IMR-90 (cell line): ENCODE measurements at regions not wholly inside any gene's neighbourhood (a gene's known extent, or its start where the extent isn't known, plus 50 kb on each side); places are given as distances from the start of the nearest gene placed in this dataset.

Experiments used
- ATAC-seq: fragments of 200-7000 bp; cut with Tn5 transposase; 2 replicates; pipeline ENCODE4 v1.9.1; 2020; ENCODE audit warnings: low read depth, mild to moderate bottlenecking, moderate library complexity
- BruUV-seq: library from RNA; stranded (reverse); fragments of 400-500 nt; replicated peaks from 2 replicates; lab custom pipeline; 2021; lab: Mats Ljungman, UMichigan
- CTCF ChIA-PET: fragments of 300-600 bp; formaldehyde crosslinking; extraction: SDS; loops from one replicate; lab custom pipeline; 2021; ENCODE audit warnings: antibody characterized with exemption; lab: Yijun Ruan, JAX
- POLR2A ChIA-PET: fragments of 300-600 bp; sonication (Branson Sonifier 250); formaldehyde crosslinking; loops from one replicate; lab custom pipeline; 2022; ENCODE audit warnings: antibody characterized with exemption; ENCODE audit not compliant: unreplicated experiment; lab: Charles Lee
- DNase-seq: peaks from one replicate; pipeline ENCODE4 v3.0.0; 2013
- H2AFZ ChIP-seq: replicated peaks from 2 replicates; pipeline ENCODE3; 2013; ENCODE audit warnings: low read length, mild to moderate bottlenecking; ENCODE audit not compliant: poor library complexity
- H2AK5ac ChIP-seq: 2 replicates; pipeline ENCODE4 v1.6.1; 2013; ENCODE audit warnings: low read depth, low read length, inconsistent platforms
- H2AK9ac ChIP-seq: replicated peaks from 2 replicates; pipeline ENCODE3; 2013; ENCODE audit warnings: mild to moderate bottlenecking, low read depth, low read length, moderate library complexity; ENCODE audit not compliant: poor library complexity
- H2BK120ac ChIP-seq: 2 replicates; pipeline ENCODE4 v1.6.1; 2013; ENCODE audit warnings: low read depth, low read length, inconsistent platforms
- H2BK15ac ChIP-seq: 3 replicates; pipeline ENCODE4 v1.6.1; 2013; ENCODE audit warnings: low read depth, low read length, inconsistent platforms
- H2BK20ac ChIP-seq: 2 replicates; pipeline ENCODE4 v1.6.1; 2013; ENCODE audit warnings: low read depth, mild to moderate bottlenecking, inconsistent platforms, low read length, moderate library complexity
- H2BK5ac ChIP-seq: 2 replicates; pipeline ENCODE4 v1.6.1; 2013; ENCODE audit warnings: mild to moderate bottlenecking, low read depth, low read length, inconsistent platforms; ENCODE audit not compliant: poor library complexity, severe bottlenecking
- H3K14ac ChIP-seq: replicated peaks from 2 replicates; pipeline ENCODE4 v1.6.1; 2013; ENCODE audit warnings: low read depth, low read length, inconsistent platforms
- H3K18ac ChIP-seq: 2 replicates; pipeline ENCODE4 v1.6.1; 2013; ENCODE audit warnings: low read depth, low read length, control low read depth
- H3K23ac ChIP-seq: 2 replicates; pipeline ENCODE4 v1.6.1; 2013; ENCODE audit warnings: low read depth, low read length, inconsistent platforms
- H3K27ac ChIP-seq: 2 replicates; pipeline ENCODE4 v1.5.1; 2013; ENCODE audit warnings: mild to moderate bottlenecking, control low read depth, low read length; ENCODE audit not compliant: insufficient read depth
- H3K27me3 ChIP-seq: 2 replicates; pipeline ENCODE4 v1.6.1; 2013; ENCODE audit warnings: low read length; ENCODE audit not compliant: control insufficient read depth, insufficient read depth
- H3K36me3 ChIP-seq: 2 replicates; pipeline ENCODE4 v1.6.1; 2013; ENCODE audit warnings: low read length, mixed read lengths; ENCODE audit not compliant: control insufficient read depth, insufficient read depth
- H3K4ac ChIP-seq: 2 replicates; pipeline ENCODE4 v1.6.1; 2013; ENCODE audit warnings: low read depth, low read length, inconsistent platforms
- H3K4me1 ChIP-seq: 2 replicates; pipeline ENCODE4 v1.6.1; 2013; ENCODE audit warnings: low read length, mixed read lengths; ENCODE audit not compliant: control insufficient read depth, insufficient read depth
- H3K4me2 ChIP-seq: 2 replicates; pipeline ENCODE4 v1.6.1; 2013; ENCODE audit warnings: low read depth, mild to moderate bottlenecking, control low read depth, low read length, moderate library complexity
- H3K4me3 ChIP-seq: 2 replicates; pipeline ENCODE4 v1.5.1; 2013; ENCODE audit warnings: low read depth, mild to moderate bottlenecking, control low read depth, low read length, moderate library complexity; ENCODE audit not compliant: insufficient read depth
- H3K56ac ChIP-seq: 2 replicates; pipeline ENCODE4 v1.6.1; 2013; ENCODE audit warnings: low read length, inconsistent platforms; ENCODE audit not compliant: insufficient read depth; ENCODE audit errors: extremely low read depth
- H3K79me1 ChIP-seq, 2 experiments: 2 replicates each; pipeline ENCODE4 v1.6.1; 2013; ENCODE audit warnings: low read length in 2 of 2, inconsistent platforms in 1 of 2, low read depth in 1 of 2
- H3K9ac ChIP-seq: 2 replicates; pipeline ENCODE4 v1.6.1; 2013; ENCODE audit warnings: low read depth, low read length, control low read depth
- H3K9me1 ChIP-seq: 2 replicates; pipeline ENCODE4 v1.6.1; 2013; ENCODE audit warnings: low read length, inconsistent platforms; ENCODE audit not compliant: insufficient read depth
- H3K9me3 ChIP-seq: 2 replicates; pipeline ENCODE4 v1.6.1; 2013; ENCODE audit warnings: low read length; ENCODE audit not compliant: control insufficient read depth, insufficient read depth
- H4K20me1 ChIP-seq: 2 replicates; pipeline ENCODE4 v1.6.1; 2013; ENCODE audit warnings: low read length, inconsistent platforms; ENCODE audit not compliant: insufficient read depth
- H4K5ac ChIP-seq: 2 replicates; pipeline ENCODE4 v1.6.1; 2013; ENCODE audit warnings: mild to moderate bottlenecking, low read depth, low read length, control low read depth
- H4K8ac ChIP-seq, 2 experiments: 2 replicates each; pipeline ENCODE4 v1.6.1; 2013; ENCODE audit warnings: low read depth in 2 of 2, low read length in 2 of 2, control low read depth in 1 of 2, inconsistent platforms in 1 of 2
- H4K91ac ChIP-seq: 2 replicates; pipeline ENCODE4 v1.6.1; 2013; ENCODE audit warnings: low read depth, low read length, inconsistent platforms; ENCODE audit not compliant: insufficient read depth
- BHLHE40 ChIP-seq: fragments of 150-350 bp; IDR thresholded peaks from 2 replicates; pipeline ENCODE4 v1.6.1; 2016; ENCODE audit warnings: mild to moderate bottlenecking, low read depth, low read length
- CHD1 ChIP-seq: IDR thresholded peaks from 2 replicates; pipeline ENCODE4 v1.6.1; 2012; ENCODE audit warnings: low read depth, low read length, improper control_type of control experiment
- MAFK ChIP-seq: IDR thresholded peaks from 2 replicates; pipeline ENCODE4 v1.6.1; 2012; ENCODE audit warnings: low read depth, low read length, improper control_type of control experiment
- MAZ ChIP-seq: IDR thresholded peaks from 2 replicates; pipeline ENCODE4 v1.6.1; 2012; ENCODE audit warnings: low read depth, mild to moderate bottlenecking, low read length, improper control_type of control experiment, moderate library complexity, borderline replicate concordance
- NFE2L2 ChIP-seq: fragments of 150-350 bp; IDR thresholded peaks from 2 replicates; pipeline ENCODE4 v1.6.1; 2016; ENCODE audit warnings: low read depth, mild to moderate bottlenecking, low read length
- WGBS, 2 experiments: methylation state at CpG; one replicate each; pipeline versions ENCODE4 v1.1.5 to v1.1.7; 2013; ENCODE audit warnings: missing lambda C conversion rate in 2 of 2; ENCODE audit not compliant: insufficient read length in 1 of 2; ENCODE audit errors: extremely low coverage in 2 of 2; 5-methylcytosine and 5-hydroxymethylcytosine counted together
- dilution Hi-C: fragments of 300-500 bp; cut with HindIII; formaldehyde crosslinking; loops from one replicate; pipeline ENCODE4 v1.14.3; 2018; ENCODE audit warnings: low sequenced_read_pairs; ENCODE audit not compliant: unreplicated experiment
- in situ Hi-C: fragments of 300-500 bp; cut with MboI; formaldehyde crosslinking; loops from 3 replicates; pipeline ENCODE4 v1.14.3; 2019; ENCODE audit warnings: low sequenced_read_pairs, inconsistent platforms, mixed read lengths
- intact Hi-C: fragments of 100-400 bp; cut with micrococcal nuclease; formaldehyde crosslinking; loops from 2 replicates; pipeline ENCODE4 v1.10.0; 2022
- TF ChIP-seq, protein P1 (sequence below): conservative IDR thresholded peaks from 2 replicates; pipeline ENCODE4 v1.5.1; 2012; ENCODE audit warnings: mild to moderate bottlenecking, low read depth, low read length, improper control_type of control experiment
- TF ChIP-seq, protein P2 (sequence below): fragments of 150-350 bp; IDR thresholded peaks from 2 replicates; pipeline ENCODE4 v1.6.1; 2016; ENCODE audit warnings: low read depth, mild to moderate bottlenecking, low read length, moderate library complexity, borderline replicate concordance

GRCh38 chr4:31351695-31352094 lies 631.5 kb downstream of the PCDH7 start:
- Histone ChIP-seq H3K4me1 (no peaks in the 10 kb centered on the region), H3K18ac (no peak overlapping the region), H3K9me1 (no peaks in the 10 kb centered on the region), H3K36me3 (no peaks in the 10 kb centered on the region), H2BK15ac (no peak overlapping the region), H3K9ac (no peak overlapping the region), H3K9me3 (no peaks in the 10 kb centered on the region), H2AFZ (no peak overlapping the region), H3K27me3 (no peaks in the 10 kb centered on the region), H3K4ac (no peak overlapping the region), H3K23ac (no peak overlapping the region), H2BK120ac (no peak overlapping the region), H3K14ac (no peak overlapping the region), H2BK5ac (no peak overlapping the region), H3K4me2 (no peak overlapping the region), H4K20me1 (no peaks in the 10 kb centered on the region), H3K79me1 (no peaks in the 10 kb centered on the region), H2AK9ac (no peak overlapping the region), H2AK5ac (no peak overlapping the region), H3K4me3 (no peak overlapping the region), H4K8ac (no peak overlapping the region), H2BK20ac (no peak overlapping the region), H4K91ac (no peak overlapping the region), H4K5ac (no peak overlapping the region), H3K56ac (no peak overlapping the region), H3K27ac (no peak overlapping the region)
- CTCF ChIA-PET: no interaction called here
- dilution Hi-C loops: no loop called here
- DNase-seq: no peak
- in situ Hi-C loops: no loop called here
- TF ChIP-seq BHLHE40 (no peak), NFE2L2 (no peak), MAFK (no peak), CHD1 (no peak), MAZ (no peak)
- TF ChIP-seq, protein P1, sequence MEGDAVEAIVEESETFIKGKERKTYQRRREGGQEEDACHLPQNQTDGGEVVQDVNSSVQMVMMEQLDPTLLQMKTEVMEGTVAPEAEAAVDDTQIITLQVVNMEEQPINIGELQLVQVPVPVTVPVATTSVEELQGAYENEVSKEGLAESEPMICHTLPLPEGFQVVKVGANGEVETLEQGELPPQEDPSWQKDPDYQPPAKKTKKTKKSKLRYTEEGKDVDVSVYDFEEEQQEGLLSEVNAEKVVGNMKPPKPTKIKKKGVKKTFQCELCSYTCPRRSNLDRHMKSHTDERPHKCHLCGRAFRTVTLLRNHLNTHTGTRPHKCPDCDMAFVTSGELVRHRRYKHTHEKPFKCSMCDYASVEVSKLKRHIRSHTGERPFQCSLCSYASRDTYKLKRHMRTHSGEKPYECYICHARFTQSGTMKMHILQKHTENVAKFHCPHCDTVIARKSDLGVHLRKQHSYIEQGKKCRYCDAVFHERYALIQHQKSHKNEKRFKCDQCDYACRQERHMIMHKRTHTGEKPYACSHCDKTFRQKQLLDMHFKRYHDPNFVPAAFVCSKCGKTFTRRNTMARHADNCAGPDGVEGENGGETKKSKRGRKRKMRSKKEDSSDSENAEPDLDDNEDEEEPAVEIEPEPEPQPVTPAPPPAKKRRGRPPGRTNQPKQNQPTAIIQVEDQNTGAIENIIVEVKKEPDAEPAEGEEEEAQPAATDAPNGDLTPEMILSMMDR: no peak
- TF ChIP-seq, protein P2, sequence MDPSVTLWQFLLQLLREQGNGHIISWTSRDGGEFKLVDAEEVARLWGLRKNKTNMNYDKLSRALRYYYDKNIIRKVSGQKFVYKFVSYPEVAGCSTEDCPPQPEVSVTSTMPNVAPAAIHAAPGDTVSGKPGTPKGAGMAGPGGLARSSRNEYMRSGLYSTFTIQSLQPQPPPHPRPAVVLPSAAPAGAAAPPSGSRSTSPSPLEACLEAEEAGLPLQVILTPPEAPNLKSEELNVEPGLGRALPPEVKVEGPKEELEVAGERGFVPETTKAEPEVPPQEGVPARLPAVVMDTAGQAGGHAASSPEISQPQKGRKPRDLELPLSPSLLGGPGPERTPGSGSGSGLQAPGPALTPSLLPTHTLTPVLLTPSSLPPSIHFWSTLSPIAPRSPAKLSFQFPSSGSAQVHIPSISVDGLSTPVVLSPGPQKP: no peak
- WGBS, 2 experiments: no CpG with 5 or more reads among the region's 3 CpGs
- intact Hi-C loops: no loop called here
- POLR2A ChIA-PET: no interaction called here
- no peak for ATAC-seq
- BruUV-seq: no TSS peak
